RPMI7951 (cell line): ENCODE measurements at regions not wholly inside any gene's neighbourhood (a gene's known extent, or its start where the extent isn't known, plus 50 kb on each side); places are given as distances from the start of the nearest gene placed in this dataset.

Experiments
- DNase-seq: peaks from one replicate; pipeline ENCODE4 v3.0.0-alpha.2; 2012; ENCODE audit warnings: low read depth

GRCh38 chr13:105796081-105796480 lies 739.4 kb downstream of the EFNB2 start:
- no peak for DNase-seq

DNA sequence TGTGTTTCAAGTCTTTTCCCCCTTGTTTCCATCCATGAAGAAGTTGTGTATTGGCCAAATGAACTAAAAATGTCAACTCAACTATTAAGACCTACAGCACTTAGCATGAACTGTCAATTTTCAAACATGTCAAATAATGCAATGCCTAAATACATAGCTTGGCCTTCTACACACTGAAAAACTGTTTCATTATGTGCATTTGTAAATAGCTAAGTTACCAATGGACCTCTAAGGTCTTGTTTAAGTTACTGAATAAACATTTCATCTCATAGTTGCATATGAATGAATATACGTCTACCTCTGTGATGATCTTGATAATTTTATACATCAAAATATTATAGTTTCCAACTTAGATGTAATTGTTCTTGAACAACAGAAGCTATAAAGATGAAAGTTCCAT lies 744.5 kb downstream of the EFNB2 start:
- DNase-seq, result no peak

- DNase-seq, result no peak
Measured at GRCh38 chr13:105788530-105788929, 746.9 kb downstream of the EFNB2 start.

GRCh38 chr13:105787632-105788031 lies 747.8 kb downstream of the EFNB2 start:
- no peak for DNase-seq

DNA sequence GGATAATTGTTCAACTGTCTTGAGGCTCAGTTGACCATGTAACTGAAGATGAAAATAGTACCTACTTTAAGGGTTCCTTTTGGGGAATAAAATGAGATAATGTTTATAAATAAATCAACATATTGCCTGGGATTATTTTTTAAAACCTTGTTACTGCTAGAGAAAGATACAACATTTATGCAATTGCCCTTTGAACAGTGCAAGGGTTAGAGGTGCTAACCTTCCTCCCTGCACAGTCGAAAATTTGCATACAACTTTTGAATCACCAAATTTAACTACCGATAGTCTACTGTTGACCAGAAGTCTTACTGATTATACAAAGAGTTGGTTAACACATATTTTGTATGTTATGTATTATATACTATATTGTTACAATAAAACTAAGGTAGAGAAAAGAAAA lies 750.0 kb downstream of the EFNB2 start:
- DNase-seq, result no peak

- DNase-seq, result no peak
Measured at GRCh38 chr13:105783261-105783660, 752.2 kb downstream of the EFNB2 start.

DNA sequence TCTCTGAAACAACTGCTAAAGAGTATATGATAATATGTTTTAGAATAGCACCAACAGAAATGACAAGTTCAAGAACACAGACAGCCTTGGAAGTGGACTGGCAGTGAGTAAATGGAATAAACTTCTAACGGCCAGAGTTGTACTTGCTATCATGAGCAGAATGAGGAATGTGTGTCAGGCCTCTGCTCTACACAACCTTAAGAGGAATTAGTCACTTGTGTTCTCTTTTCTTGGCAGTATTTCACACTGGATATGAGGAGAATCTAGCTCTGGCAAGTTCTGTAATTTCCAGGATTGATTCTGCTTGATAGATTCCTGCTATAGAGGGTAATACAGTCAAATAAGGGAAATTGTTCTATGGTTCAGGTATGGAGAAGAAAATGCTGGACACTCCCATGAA lies 757.3 kb downstream of the EFNB2 start:
- peak; percentile 61 for DNase-seq

GRCh38 chr13:105774739-105775460 lies 760.6 kb downstream of the EFNB2 start:
- DNase-seq, result peak; percentile 90

DNA sequence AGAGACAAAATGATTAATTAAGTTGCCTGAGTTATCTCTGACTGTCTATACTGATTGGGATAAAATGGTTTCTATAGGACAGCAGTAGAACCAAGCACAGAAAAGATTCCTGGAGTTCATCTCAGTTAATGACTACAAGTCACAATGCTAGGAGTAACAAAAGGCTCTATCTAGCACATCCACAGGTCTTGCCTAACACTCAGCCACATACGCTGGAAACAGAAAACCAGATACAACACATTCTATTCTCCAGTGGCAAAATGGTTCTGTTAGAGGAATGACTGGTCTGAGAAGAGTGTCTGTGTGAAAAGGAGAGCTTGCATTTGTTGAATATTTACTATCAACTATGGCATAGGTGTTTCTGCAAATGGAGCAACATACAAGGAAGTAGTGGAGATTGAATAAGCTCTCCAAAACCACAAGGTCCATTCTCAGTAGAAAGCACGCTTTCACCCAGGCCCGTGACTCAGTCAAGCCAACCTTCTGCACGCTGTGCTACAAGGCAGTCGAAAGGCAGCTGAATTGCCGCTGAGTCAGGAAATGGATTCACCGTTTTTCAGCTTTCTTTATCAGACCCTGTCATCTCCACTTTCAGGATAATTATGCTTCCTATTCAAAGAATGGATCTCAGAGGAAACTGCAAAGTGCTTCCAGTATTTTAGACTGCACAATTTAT lies 761.5 kb downstream of the EFNB2 start:
- DNase-seq, result peak; percentile 91

- DNase-seq, result peak; percentile 25
Measured at GRCh38 chr13:105773241-105773640, 762.2 kb downstream of the EFNB2 start.

DNA sequence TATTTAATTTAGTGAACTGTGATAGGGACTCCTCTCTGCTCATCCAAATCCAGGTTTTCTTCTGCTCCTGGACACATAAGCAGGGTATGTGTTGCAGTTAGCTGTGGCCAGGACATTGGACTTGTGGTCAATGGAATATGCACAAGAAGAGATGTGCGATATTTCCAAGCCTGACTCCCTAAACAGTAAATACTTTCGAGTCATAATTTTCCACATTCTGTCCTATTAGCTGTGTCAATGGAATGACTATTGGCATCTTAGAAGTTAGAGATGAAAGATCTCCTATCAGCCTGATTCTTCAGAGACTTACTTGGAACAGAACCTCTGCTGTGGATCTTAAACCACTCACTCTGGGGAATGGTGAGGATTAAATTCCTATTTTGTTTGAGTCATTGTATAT lies 771.0 kb downstream of the EFNB2 start:
- DNase-seq, result peak; percentile 10

- DNase-seq, result peak; percentile 20
Measured at GRCh38 chr13:105763851-105764250, 771.6 kb downstream of the EFNB2 start.

DNA sequence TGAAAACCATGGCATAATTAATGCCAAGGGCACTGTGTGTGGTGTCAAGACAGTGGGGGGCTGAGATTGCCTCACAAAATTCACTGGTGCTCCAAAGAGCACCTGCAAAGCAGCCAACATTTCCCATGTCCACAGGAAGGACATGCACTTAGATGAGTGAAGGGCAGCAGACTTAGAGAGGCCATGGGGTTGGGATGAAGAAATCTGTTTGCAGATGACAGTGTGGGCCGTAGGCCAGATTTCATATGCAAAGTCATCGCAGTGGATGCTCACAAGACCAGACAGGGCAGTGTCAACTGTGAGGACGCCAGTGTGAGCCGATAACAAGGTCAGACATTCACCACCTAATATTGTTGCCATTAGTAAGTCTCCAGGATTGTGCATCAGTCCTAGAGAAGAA lies 773.4 kb downstream of the EFNB2 start:
- no peak for DNase-seq

- DNase-seq, result no peak
Measured at GRCh38 chr13:105758918-105759860, 776.3 kb downstream of the EFNB2 start.

GRCh38 chr13:105740739-105741138 lies 794.7 kb downstream of the EFNB2 start:
- DNase-seq, result no peak

DNA sequence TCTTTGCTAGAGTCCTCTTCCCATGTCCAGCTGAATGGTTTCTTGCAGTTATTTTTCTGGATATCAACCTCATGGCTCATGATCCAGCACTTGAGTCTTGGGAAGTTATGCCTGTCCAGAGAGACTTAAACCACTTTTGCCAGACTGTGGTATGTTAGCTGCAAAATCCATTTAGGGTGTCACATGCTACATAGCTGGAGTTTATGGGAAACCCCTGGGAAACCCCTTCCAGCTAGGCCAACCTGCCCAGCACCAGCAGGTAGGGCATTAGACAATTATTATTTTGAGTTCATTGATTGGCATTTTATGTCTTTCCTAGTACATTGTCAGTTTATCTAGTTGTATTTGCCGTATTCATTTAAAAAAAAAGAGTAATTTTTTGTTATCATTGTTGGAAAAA lies 797.8 kb downstream of the EFNB2 start:
- DNase-seq, result no peak

DNA sequence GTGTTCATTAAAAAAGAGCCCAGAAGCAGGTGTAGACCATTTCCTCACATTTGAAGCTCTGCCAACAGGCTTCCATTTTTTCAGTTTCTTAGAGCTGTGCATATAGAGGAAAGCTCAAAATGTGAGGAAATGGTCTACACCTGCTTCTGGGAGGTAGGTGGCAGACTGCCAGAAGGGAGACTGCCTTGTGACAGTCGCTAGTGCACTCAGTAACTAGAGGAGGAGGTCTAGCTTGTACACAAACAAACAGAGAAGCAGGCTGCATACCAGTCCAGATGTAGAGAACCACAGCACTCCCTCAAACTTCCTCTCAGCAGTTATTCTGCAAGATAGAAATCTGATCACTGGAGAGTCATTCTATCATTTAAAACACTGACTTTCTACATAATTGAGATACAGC lies 800.2 kb downstream of the EFNB2 start:
- peak; percentile 26 for DNase-seq

DNA sequence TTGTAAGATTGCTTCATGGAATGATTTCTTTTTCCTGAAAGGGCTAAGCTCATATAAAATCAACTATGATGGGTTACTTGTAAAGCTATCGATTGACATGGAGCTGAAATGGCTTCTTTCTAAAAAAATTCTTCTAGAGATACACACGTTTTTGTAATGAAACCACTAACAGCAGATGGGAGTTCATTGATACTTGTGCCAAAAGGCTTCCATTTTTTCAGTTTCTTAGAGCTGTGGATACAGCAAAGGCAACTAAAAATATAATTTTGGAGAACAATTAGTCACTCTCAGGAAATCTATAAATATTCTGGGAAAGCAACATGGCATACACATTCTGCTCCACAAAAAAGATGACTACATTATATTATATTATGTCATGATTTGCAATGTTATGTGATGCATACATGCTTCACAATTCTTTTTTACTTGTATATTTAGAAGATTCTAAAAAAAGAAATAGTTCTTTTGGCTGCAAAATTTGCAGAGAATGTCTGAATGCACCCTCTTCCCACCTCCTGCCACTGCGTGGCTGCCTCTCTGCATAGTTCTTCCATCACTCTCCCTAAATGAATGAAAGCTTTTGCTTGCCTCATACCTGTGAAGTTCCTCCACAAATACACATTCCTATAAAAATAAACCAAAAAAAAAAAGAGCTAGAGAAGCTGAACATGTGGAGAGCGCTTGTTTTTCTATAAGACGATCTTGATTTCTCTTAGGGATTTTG lies 802.5 kb downstream of the EFNB2 start:
- no peak for DNase-seq

DNA sequence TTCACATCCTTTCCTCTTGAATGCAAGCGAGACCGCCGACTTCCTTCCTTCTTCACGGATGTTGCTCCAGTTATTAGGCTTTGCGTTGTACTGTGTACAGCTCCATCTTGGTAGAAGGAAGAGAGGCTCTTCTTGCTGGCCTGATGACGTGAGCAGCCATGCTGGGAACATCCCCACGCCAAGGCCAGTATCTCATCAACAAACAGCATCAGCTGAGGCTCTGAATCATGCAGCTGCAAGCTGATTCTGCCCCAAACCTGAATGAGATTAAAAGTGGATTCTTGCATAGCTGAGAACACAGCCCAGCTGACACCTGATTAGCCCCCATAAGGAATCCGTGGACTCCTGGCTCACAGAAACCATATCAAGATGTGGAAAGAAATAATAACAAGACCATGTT lies 809.6 kb downstream of the EFNB2 start:
- DNase-seq, result peak; percentile 48

- DNase-seq, result peak; percentile 73
Measured at GRCh38 chr13:105721016-105721415, 814.4 kb downstream of the EFNB2 start.

GRCh38 chr13:105719859-105720258 lies 815.6 kb downstream of the EFNB2 start:
- DNase-seq, result no peak

GRCh38 chr13:105709181-105709580 lies 826.3 kb downstream of the EFNB2 start:
- DNase-seq, result no peak
